ENCODE measurements at regions not wholly inside any gene's neighbourhood (a gene's known extent, or its start where the extent isn't known, plus 50 kb on each side); places are given as distances from the start of the nearest gene placed in this dataset.

GRCh38 chr14:35989736-35990135 is 163.6 kb downstream of the BRMS1L start:
- in situ Hi-C loops (cut with HindIII; ENCODE audit: low sequenced_read_pairs), result no loop called here

GRCh38 chr14:35988972-35989690 is 163.0 kb downstream of the BRMS1L start:
- in situ Hi-C loops (cut with HindIII; ENCODE audit: low sequenced_read_pairs), result no loop called here

GRCh38 chr14:35988550-35988949 is 162.4 kb downstream of the BRMS1L start:
- in situ Hi-C loops (cut with HindIII; ENCODE audit: low sequenced_read_pairs), result no loop called here

GRCh38 chr14:35987731-35988130 is 161.6 kb downstream of the BRMS1L start:
- in situ Hi-C loops (cut with HindIII; ENCODE audit: low sequenced_read_pairs), result no loop called here

- in situ Hi-C loops (cut with HindIII; ENCODE audit: low sequenced_read_pairs), result no loop called here
Observed at GRCh38 chr14:35986219-35986573, 160.1 kb downstream of the BRMS1L start.

- in situ Hi-C loops (cut with HindIII; ENCODE audit: low sequenced_read_pairs), result no loop called here
Observed at GRCh38 chr14:35985474-35986218, 159.5 kb downstream of the BRMS1L start.

- in situ Hi-C loops (cut with HindIII; ENCODE audit: low sequenced_read_pairs), result no loop called here
Observed at GRCh38 chr14:35979531-35979930, 153.4 kb downstream of the BRMS1L start.

GRCh38 chr14:35978561-35978960 is 152.4 kb downstream of the BRMS1L start:
- in situ Hi-C loops (cut with HindIII; ENCODE audit: low sequenced_read_pairs), result no loop called here

- in situ Hi-C loops (cut with HindIII; ENCODE audit: low sequenced_read_pairs), result no loop called here
Observed at GRCh38 chr14:35975814-35976213, 149.7 kb downstream of the BRMS1L start.

GRCh38 chr14:35973770-35974169 is 147.6 kb downstream of the BRMS1L start:
- in situ Hi-C loops (cut with HindIII; ENCODE audit: low sequenced_read_pairs), result no loop called here

- in situ Hi-C loops (cut with HindIII; ENCODE audit: low sequenced_read_pairs), result no loop called here
Observed at GRCh38 chr14:35971965-35972630, 146.0 kb downstream of the BRMS1L start.

- in situ Hi-C loops (cut with HindIII; ENCODE audit: low sequenced_read_pairs), result no loop called here
Observed at GRCh38 chr14:35969310-35969709, 143.2 kb downstream of the BRMS1L start.

GRCh38 chr14:35965400-35965799 is 139.3 kb downstream of the BRMS1L start:
- in situ Hi-C loops (cut with HindIII; ENCODE audit: low sequenced_read_pairs), result no loop called here

- in situ Hi-C loops (cut with HindIII; ENCODE audit: low sequenced_read_pairs), result no loop called here
Observed at GRCh38 chr14:35964697-35965286, 138.7 kb downstream of the BRMS1L start.

- in situ Hi-C loops (cut with HindIII; ENCODE audit: low sequenced_read_pairs), result no loop called here
Observed at GRCh38 chr14:35963209-35963608, 137.1 kb downstream of the BRMS1L start.

- in situ Hi-C loops (cut with HindIII; ENCODE audit: low sequenced_read_pairs), result no loop called here
Observed at GRCh38 chr14:35961697-35962274, 135.6 kb downstream of the BRMS1L start.

GRCh38 chr14:35959835-35960234 is 133.7 kb downstream of the BRMS1L start:
- in situ Hi-C loops (cut with HindIII; ENCODE audit: low sequenced_read_pairs), result no loop called here

GRCh38 chr14:35958499-35958898 is 132.4 kb downstream of the BRMS1L start:
- in situ Hi-C loops (cut with HindIII; ENCODE audit: low sequenced_read_pairs), result no loop called here

GRCh38 chr14:35956376-35957085 is 130.4 kb downstream of the BRMS1L start:
- in situ Hi-C loops (cut with HindIII; ENCODE audit: low sequenced_read_pairs), result no loop called here

GRCh38 chr14:35952584-35952983 is 126.4 kb downstream of the BRMS1L start:
- in situ Hi-C loops (cut with HindIII; ENCODE audit: low sequenced_read_pairs), result no loop called here
